ENCODE measurements at regions not wholly inside any gene's neighbourhood (a gene's known extent, or its start where the extent isn't known, plus 50 kb on each side); places are given as distances from the start of the nearest gene placed in this dataset.

- TF ChIP-seq POLR2A (IDR thresholded peaks at IDR 0.05), result no peak
- no peak for TF ChIP-seq CTCF (IDR thresholded peaks at IDR 0.05 in 4 of 5, conservative IDR thresholded peaks at IDR 0.05 in 1 of 5)
Measured at GRCh38 chr16:9516444-9516843, 425.0 kb downstream of the HAPSTR1 start.
